Stimulated activated CD8-positive, alpha-beta memory T cell treated with anti-CD3 and anti-CD28 coated beads, Interleukin-7, amount 100 ng/mL, for 24 hours (primary cell): ENCODE measurements at regions not wholly inside any gene's neighbourhood (a gene's known extent, or its start where the extent isn't known, plus 50 kb on each side); places are given as distances from the start of the nearest gene placed in this dataset.

Source experiments
- DNase-seq: peaks from one replicate; pipeline ENCODE4 v3.0.0-alpha.2; 2020; ENCODE audit warnings: low read depth

DNA sequence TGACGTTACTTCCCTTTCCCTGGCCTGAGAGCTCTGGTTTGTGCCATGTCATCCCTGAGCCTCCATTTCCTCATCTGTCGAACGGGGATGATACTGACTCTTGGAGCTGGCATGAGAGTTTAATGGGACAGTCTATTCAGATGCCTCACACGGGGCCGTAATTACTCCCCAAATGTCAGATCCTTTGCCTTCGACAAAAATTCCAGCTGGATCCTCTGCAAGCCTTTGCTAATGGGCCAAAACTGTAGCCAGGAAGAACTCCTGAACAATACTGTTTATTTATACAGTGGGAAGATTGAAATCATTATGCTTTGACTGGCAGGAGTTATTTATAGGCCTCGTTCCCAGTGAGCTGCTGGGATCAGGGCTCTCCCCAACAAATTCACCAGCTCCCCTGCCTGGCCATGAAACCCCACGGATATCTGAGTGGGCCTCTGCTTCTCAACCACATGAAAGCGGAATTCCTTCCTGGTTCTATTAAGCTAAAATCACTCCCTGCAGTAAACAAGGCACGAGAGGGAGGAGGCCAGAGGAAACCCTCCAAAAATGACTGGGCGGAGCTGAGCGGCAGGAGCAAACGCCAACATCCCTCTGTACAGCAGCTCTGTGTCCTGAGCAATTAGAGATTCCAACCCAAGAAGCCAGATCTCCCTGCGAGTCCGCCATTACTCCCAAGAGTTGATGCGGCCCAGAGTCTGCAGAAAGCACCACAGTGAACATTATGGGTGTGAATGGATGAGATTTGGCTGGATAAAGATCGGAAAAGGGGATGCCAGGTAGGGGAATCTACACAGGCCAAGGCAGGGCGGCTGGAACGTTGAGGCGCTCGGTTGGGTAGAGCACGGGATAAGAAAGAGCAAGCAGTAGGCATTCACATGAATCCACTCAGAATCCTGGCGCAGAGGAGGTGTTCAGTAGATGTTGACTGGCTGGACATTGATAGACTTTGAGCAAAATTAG lies 326.1 kb downstream of the BCL11B start:
- DNase-seq = no peak

DNA sequence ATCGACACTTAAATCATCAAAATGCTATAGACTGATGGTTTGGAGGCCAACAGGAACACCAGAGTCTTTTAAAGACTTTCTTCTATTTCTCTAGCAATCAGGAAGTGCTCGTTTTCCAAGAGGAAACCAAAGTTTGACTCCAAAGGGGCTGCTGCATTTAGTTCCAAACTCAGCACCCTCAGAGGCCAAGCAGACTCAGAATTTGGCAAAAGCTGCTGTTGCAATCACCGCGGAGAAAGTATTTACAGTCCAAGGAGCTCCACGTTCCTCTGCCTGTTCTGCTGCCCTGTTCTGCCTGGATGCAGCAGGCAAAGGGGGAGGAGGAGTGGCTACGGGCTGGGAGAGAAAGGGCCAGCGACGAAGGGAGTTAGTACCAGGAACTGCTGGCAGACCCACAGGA lies 325.1 kb downstream of the BCL11B start:
- DNase-seq = no peak

DNA sequence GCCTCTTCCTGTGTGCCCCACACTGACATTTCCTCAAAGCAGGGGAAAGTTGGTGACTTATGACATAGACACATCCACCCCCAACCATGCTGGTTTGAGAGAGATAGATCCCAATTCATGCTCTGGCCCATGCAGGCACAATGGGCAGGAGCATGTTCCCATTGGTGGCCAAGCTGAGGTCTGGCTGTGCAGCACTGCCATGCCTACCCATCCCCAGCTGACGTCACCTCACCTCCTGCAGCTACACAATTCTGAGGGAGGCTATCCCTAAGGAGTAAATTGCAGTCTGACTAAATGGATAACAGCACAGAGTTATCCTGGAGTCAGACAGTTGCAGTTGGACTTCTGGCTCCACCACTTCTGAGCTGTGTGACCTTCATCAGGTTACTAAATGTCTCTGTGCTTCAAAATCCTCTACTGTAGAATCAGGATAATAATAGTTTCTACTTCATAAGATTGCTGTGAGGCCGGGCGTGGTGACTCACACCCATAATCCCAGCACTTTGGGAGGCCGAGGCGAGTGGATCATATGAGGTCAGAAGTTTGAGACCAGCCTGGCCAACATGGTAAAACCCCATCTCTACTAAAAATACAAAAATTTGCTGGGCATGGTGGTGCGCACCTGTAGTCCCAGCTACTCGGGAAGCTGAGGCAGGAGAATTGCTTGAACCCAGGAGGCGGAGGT lies 323.9 kb downstream of the BCL11B start:
- no peak for DNase-seq

DNA sequence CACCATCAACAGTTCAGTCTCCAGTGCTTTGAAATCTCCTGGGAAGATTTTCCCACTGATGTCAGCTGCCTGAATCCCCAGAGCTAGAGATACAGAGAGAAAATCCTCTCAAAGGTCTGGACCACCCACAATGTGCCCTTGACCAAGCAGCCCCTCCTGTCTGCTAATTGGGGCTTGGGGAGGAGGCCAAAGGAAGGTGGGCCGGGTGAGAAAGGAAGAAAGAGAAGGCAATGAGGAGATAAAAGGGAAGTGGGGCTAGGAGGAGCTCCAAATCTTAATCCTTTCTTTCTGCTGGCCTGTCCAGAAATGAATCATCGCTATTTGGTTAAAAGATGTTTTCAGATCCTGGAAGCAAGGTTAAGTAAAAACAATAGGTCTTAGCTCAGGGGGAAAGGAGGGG lies 322.9 kb downstream of the BCL11B start:
- DNase-seq = no peak

DNA sequence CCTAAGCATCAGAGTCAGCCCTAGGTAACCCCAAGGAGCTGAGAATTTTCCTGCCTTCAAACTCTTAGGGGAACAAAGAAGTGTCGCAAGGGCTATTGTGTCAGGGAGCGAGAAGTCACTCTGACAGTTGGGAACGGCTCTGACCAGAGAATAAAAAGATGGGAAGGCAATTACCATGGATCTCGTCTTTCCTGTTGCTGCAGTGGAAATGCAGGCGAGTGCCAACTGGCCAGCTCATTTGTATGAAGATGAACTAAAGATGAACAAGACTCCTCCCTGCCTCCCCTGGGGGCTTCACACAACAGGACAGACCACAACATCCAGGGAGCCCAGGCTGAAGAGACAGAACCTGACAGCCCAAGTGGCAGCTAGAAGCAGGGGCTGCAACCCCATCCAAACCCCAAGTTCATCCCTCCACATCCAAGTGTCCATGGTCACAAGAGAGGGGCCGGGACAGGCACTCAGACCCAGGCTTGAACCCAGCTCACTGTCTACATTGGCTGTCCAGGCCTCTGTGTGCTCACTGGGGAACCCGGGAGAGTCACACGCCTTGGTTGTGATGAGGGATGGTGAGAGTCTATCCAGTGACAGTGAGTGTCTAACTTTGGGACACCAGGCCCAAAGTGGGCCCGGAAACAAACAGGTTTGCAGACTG lies 322.4 kb downstream of the BCL11B start:
- no peak for DNase-seq

DNA sequence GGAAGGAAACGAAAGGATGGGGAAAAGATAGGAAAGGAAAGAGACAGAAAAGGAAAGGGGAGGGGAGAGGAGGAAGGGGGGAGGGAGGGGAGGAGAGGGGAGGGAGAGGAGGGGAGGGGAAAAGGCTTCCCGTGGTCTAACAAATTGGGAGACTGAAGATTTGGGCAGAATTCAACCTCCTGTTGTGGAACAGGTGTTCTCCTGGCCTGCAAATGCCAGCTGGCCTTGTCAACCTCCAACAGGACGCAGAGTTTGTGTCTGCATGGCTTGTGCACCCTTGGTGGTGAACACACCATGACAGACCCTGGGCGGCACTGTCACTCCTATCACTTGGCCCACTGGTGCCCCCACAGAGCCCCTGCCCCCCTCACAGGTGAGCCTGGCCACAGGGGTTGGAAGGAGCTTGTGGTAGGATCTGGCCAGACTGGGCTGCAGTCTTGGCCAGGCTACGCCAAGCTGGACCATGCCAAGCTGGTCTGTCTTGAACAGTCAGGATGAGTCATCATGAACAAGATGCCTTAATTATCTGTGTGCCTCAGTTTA lies 321.6 kb downstream of the BCL11B start:
- DNase-seq = no peak

DNA sequence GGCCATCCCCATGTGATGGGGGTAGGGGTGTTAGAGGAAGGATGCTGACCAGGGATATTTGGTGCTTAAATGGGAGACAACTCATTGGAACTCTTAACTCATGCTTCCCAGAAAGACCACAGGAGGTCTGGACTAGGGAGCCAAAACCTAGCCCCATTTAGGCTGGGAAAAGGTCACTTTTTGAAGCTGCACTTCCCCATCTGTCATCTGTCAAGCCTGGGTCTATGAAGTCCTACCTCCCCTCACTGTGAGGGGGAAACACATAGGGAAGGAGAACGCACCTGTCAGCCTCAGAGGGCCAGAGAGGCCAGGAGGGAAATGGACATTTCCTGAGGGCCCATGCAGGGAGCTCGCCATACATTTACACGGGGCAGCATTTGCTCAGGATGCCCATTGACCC lies 321.0 kb downstream of the BCL11B start:
- no peak for DNase-seq

DNA sequence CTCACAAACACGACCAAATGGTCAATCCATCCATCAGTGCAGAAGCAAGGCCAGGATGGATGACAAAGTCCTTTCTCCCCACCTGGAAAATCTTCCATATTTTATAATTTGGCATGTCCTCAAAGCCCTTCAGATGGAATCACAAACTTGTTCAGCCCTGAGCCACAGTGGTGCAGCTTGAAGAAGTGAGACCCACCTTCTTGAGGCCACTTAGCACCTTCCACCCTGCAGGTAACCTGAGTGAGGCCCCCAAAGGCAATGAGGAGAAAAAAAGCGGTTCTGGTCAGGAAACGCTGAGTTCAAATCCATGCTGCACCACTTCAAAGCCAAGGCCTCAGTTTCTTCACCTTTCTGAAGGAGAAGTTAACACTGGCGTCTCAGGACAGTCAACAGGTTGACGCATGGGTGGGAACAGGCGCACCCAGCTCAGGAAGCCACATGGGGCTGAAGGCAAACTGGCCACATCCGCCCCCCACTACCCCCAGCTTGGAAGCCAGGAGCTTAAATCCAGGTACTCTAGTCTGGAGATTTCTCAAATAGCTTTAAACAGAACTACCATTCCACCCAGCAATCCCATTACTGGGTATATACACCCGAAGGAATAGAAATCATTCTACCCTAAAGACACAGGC lies 320.4 kb downstream of the BCL11B start:
- DNase-seq = no peak

DNA sequence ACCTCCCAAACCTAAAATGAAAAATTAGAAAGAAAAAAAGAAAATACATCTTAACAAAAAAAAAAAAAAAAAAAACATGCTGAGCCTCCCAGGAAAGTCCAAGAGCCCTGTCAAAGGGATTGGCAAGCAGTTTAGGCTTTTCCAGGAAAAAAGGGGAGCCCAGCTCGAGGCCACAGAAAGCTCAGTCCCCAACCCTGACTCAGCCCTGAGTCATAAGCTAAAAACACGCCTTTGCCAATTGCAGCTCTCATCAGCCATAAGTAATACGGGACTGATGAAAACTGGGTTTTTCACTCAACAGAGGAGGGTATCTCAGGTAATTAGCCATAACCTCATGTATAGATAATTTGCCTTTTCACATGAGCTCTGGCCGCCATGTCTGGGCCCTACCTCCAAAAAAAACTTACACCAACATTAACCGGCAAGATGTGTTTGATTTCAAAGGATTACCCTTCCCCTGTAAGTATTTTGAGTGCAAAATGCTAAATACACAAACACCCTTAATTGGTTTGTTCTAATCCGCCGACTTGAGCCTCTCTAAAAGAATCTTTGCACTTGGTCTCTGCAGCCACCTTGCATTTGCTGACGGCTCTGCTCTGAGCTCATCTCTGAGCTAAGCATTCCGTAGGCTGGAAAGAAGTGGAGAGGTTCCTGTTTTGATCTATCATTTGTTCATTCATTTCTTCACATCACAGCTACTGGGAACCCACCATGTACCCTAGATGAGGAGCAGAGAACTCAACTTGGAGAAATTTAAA lies 319.2 kb downstream of the BCL11B start:
- no peak for DNase-seq

DNA sequence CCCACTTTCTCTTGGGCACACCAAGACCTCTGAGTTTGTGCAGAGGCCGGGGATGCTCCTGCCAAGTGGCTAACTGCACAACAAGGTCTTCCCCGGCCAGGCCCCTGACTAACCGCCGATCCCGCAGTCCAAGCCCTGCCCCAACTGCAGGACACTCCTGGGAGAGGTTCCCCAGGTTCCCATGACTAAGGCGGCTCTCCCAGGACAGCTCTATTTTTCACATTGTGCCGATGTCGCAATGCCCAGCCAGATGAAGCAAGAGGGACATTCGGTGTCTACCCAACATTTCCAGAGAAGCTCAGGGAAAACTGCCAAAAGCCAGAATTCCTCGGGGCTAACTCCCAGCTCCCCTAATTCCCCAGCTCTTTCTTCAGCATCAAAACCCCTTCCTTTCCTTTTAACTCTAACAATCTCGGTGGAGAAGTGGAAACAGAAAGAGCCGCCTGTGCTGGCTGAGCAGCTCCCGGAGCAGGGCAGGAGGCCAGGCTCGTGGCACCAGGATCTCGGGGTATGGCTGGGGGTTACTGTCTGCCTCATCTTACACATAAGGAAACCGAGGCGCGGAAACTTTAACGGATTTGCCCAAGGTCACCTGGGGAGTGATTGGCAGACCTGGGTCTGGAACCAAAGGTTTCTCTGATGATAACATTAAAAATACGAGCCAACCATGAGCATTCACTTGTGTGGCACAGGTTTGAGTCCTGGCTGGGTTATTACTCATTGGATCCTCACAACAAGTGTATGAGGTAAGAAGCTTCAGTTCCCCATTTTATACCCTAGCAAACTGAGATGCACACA lies 318.2 kb downstream of the BCL11B start:
- DNase-seq = no peak

DNA sequence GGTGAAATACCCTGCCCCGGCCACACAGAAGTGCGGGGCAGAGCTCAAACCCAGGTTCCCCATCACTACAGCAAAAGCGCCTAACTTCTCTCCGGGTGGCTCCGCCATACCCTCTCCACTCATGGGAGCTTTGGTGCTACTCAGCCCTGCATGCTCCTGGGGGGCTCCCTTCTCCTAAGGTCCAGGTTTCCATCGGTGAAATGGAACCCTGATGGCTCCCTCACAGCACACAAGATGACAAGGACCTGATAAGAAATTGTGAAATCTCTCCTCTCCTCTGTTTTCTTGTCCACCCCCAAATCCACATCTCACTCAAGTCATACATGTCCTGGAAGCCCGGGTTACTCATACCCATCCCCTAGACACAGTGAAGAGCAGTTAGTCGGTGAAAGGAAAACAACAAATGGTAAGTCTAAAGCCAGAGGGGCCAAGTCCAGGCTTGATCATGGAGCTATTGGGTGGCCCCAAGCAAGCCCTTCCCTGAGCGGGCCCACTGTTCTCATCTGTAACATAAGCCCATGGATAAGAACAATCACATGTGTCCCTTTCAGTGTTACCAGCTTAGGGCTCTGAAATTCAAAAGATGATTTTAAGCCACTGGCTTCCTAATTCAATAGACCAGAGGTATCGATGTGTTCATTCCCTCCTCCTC lies 317.5 kb downstream of the BCL11B start:
- no peak for DNase-seq

DNA sequence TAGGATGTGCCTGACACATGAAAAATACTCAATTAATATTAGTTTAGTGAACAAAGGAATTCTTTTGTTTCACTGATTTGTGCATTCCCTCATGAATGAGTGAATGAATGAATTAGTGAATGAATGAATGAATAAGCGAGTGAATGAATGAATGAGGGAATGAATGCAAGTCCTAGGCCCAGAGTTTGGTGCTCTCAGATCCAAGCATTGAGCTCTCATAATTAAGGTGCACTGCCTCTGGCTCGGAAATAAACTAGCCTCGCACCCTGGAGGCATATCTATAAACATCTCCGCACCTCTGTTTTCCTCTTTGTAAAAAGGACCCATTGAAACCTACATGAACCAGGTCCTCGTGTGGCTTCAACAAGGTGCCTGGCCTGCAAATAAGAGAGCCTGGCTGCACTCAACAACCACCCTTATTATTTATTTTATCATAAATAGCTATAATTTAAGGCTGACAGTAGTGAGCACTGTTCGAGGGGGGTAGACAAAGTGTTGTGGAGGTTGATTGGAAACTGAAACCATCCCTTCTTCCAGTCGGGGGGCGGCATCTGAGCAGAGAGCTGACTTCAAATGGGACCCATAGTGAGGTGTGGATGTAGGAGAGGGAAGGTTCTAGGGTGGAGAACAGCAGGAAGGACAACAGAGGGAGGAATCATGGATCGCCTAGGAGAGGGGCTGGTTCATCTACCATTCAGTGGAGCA lies 316.8 kb downstream of the BCL11B start:
- no peak for DNase-seq

DNA sequence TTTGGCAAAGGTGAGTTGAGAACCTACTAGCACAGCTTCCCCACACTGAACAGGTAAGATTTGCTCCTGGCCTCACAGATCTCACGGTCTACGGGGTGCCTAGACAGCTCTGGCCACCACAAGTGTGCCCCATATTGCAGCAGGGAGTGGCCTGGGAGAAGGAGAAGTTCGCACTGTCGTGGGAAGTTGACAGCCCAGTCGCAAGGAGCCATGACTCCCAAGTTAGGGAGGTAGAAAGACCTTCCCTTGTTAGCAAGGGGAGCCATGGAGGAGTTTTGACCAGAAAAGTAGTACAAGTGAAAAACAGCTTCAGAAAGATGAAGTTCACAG lies 316.3 kb downstream of the BCL11B start:
- DNase-seq = no peak

DNA sequence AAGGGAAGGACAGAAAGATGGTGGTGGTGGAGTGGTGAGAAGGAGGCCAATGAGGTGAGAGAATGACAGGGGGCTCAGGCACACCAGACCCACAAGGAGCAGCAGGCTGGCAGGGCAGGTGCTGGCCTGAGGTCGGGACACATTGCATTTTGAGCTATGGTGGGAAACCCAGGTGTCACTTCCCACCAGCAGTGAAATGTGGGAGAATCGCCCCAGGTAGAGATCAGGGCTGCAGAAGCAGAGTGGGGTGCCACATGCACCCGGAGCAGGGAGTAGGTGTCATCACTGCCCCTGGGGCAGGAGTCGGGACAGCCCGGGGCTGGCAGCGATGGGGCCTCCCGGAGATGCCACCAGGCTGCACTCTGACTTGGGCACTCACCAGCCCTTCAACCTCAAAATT lies 315.8 kb downstream of the BCL11B start:
- DNase-seq = no peak

DNA sequence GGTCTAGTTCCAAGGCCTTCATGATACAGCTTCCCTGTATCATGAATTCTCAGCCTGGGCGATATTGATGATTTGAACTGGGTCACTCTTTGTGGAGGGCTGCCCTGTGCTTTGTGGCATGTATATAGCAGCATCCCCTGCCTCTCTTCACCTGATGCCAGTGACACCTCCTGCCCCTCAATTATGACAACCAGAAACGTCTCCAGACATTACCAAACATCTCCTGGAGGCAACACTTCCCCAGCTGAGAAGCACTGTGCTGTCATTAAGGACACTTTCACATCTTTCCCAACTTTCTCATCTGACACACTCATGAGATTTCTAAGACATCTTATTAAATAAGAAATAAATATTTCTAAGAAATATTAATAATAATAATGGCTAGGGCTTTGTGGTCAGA lies 315.3 kb downstream of the BCL11B start:
- no peak for DNase-seq

DNA sequence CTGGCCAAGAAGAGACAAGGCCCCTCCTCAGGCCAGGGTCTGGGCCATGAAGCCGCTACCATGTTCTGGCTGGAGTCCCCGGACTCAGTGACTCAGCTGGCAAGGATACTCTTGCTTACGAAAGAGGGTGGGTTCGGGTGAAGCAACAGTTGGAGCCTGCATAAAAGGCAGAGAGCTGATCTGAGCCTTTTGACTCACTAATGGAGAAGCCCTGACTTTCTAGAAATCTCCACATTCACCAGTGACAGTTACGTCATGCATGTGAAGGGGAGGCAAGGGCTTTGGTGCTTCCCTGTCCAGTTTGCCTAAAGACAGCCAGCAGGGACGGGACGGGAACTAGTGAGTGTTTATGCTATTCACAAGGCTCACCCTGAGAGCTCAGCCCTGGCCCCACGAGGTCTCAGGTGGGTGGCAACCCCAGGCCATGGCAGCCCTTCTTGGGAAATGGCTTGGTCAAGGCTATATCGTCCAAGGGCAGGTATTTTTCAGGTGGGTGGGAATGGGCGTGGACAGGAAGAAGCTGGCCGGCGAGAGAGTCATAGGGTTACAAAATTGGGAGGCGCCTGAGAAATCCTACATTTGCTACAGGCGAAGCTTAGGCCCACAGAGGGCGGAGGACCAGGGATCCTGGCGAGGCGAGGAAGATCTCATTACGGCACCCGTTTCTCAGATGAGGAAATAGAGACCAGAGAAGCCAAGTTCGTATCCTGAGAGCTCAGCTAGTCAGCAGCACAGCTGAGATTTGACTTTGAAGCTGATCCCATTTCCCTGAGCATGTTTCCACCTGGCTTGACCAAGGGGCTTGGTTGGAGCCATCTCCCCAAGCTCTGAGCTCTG lies 314.6 kb downstream of the BCL11B start:
- no peak for DNase-seq

DNA sequence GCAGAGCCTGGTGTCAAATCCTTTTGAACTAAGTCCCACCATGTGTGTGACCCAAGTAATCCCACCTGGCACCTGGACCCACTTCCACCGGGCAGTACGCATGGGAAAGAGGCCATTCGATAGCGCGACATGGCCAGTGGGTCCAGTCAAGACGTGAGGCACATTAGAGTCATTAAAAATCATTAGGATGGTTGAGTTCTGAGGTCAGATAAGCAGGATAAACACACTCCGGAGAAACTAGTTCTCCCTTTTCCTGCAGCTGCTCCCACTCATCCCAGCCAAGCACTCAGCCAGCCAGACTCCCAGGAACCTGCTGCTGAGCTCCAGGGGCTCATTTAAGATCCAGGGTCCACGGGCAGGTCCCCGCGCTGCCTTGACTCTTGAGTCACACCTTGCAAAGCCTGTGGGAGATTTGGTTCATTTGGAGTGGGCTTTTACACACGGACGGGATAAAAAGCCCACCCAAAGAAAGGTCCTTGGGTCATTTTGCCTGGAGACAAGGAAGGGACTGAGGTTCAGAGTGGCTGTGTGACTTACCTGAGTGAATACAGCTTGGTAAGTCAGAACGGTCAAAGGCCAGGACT lies 313.9 kb downstream of the BCL11B start:
- DNase-seq = no peak

DNA sequence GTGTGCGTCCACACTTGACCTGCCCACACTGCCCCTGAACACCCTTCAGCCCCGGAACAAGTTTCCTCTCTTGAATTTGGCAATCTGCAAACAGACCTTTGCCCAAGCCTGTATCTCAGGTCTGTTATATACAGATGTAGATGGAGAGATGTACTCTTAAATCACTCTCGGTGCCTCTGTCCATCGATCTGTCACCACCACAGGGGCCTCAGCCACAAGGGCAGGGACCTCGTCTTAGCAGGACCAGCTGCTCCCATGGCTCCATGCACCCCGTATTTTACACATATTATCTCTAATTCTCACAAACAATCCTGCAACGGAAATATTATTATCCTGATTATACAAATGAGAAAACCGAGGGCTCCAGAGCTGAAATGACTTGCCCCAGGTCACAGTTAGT lies 313.4 kb downstream of the BCL11B start:
- no peak for DNase-seq
